Adrenal gland (tissue), 9 donors: ENCODE measurements at regions not wholly inside any gene's neighbourhood (a gene's known extent, or its start where the extent isn't known, plus 50 kb on each side); places are given as distances from the start of the nearest gene placed in this dataset.

Experiments
- DNase-seq, 7 donors: peaks; one replicate each; pipeline ENCODE4 v3.0.0-alpha.2; 2019 to 2020
- H3K27ac ChIP-seq, 5 donors: fragments of 200-600 bp; sonication (generic) in 4 of 5; 1 replicate in 3 of 5; 2 replicates in 2 of 5; pipeline versions ENCODE4 v1.5.1 to v1.8.0; 2016 to 2020; ENCODE audit warnings: mild to moderate bottlenecking in 1 of 5
- H3K27me3 ChIP-seq: fragments of 200-600 bp; 2 replicates; pipeline ENCODE4 v1.8.0; 2021
- H3K36me3 ChIP-seq, 2 donors: fragments of 200-600 bp; replicated peaks in 1 of 2; 1 replicate in 1 of 2; 2 replicates in 1 of 2; pipeline versions ENCODE4 v1.5.1 to v1.8.0; 2018 to 2022
- H3K4me1 ChIP-seq, 2 donors: fragments of 200-600 bp; replicated peaks in 1 of 2; 1 replicate in 1 of 2; 2 replicates in 1 of 2; pipeline versions ENCODE4 v1.5.1 to v1.8.0; 2018 to 2021
- H3K4me3 ChIP-seq, 4 donors: fragments of 200-600 bp; sonication (generic) in 3 of 4; one replicate each; pipeline ENCODE4 v1.5.1; 2016 to 2018
- H3K9me3 ChIP-seq, 3 donors: fragments of 200-600 bp; sonication (generic) in 1 of 3; replicated peaks in 1 of 3; 1 replicate in 2 of 3; 2 replicates in 1 of 3; pipeline versions ENCODE4 v1.5.1 to v1.8.0; 2016 to 2021
- CTCF ChIP-seq, 6 experiments: fragments of 450-650 bp in 4 of 6; fragments of 200-600 bp in 2 of 6; sonication (generic) in 1 of 6; IDR thresholded peaks; 1 replicate in 5 of 6; 2 replicates in 1 of 6; pipeline versions ENCODE4 v1.5.1 to v1.8.0; 2016 to 2021; ENCODE audit warnings: antibody characterized with exemption in 6 of 6, mild to moderate bottlenecking in 2 of 6, moderate library complexity in 1 of 6
- POLR2A ChIP-seq, 2 donors: fragments of 450-650 bp; IDR thresholded peaks; one replicate each; pipeline ENCODE4 v1.6.1; 2017; ENCODE audit warnings: antibody characterized with exemption in 2 of 2, mild to moderate bottlenecking in 2 of 2, moderate library complexity in 1 of 2
- WGBS, 4 donors: extraction: QIAGEN DNeasy Blood & Tissue Kit in 2 of 4; methylation state at CpG; one replicate each; pipeline versions ENCODE4 v1.1.5 to v1.1.7; 2013 to 2017; 5-methylcytosine and 5-hydroxymethylcytosine counted together
- intact Hi-C, 2 donors: fragments of 100-400 bp; cut with DNase I; formaldehyde crosslinking; loops; one replicate each; pipeline versions ENCODE4 v1.14.1 to v1.15.0; 2022 to 2023
- donor health status: healthy with polysubstance abuse.
- donor health status: Bipolar disorder and iron deficiency.
- donor health status: DM: yes; HTN: yes; CAD: no.
- donor health status: DM: no; HTN: no; CAD: no.
- donor health status: DM: no; HTN: no; CAD: no.

- H3K36me3 ChIP-seq, result no peaks in the 10 kb centered on the region
- H3K4me1 ChIP-seq, result no peaks in the 10 kb centered on the region
- no peaks in the 10 kb centered on the region for H3K9me3 ChIP-seq
- DNase-seq, result no peak
- H3K27ac ChIP-seq, result no peak overlapping the region
- no peaks in the 10 kb centered on the region for H3K27me3 ChIP-seq
- TF ChIP-seq POLR2A (IDR thresholded peaks at IDR 0.05) (no peak), CTCF (IDR thresholded peaks at IDR 0.05) (no peak)
- intact Hi-C loops, result no loop called here
- WGBS, 4 donors, result 67 to 82% (median 74%) methylated on average over 8 of the region's 8 CpGs
- H3K4me3 ChIP-seq, result no peak overlapping the region
Measured at GRCh38 chr17:70298929-70299531, 129.7 kb downstream of the KCNJ2 start.

DNA sequence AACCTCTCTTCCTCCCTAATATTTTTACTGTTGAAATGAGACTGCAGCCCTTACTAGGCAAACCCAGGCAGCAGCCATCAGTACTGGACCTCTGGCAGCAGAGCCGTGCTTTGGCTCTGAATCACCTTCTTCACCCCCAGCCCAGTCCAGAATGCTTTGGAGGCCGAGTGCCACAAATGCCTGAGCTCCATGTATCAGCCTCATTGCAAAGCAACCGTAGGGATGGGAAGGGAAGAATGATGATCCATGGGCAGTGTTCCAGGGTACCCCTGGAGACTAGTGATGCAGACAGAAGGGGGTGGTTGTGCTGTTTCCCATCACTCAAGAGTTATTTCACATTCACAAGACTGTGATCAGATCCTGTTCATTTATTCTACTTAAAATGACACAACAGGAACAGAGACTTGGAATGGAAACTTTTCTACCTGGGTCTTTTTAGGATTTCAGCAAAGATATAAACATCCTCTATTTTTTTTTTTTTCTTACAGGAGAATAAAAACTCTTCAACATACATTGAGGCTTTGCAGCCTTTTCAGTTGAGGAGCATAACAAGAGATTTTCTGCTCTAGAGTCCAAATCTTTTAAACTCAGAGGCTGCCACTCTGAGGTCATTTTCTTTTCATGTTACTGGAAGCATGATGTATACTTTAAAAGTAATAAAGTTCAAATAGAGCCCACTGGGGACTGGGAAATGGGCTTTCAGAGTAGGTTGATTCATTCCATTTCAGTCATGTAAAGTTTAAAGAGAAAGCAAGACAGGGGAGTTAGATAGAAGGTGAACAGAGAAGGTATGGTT, 138.3 kb downstream of the KCNJ2 start:
- no peak for DNase-seq
- H3K36me3 ChIP-seq, result no peaks in the 10 kb centered on the region
- H3K27me3 ChIP-seq, result no peaks in the 10 kb centered on the region
- H3K4me3 ChIP-seq, result no peak overlapping the region
- TF ChIP-seq POLR2A (IDR thresholded peaks at IDR 0.05), result no peak
- no peak overlapping the region for H3K27ac ChIP-seq
- H3K4me1 ChIP-seq, result no peaks in the 10 kb centered on the region
- intact Hi-C loops, result no loop called here
- WGBS, 4 donors, result 70 to 84% (median 77%) methylated on average over 3 of the region's 3 CpGs
- no peaks in the 10 kb centered on the region for H3K9me3 ChIP-seq

GRCh38 chr17:70308618-70309017, 139.3 kb downstream of the KCNJ2 start:
- intact Hi-C loops, result no loop called here
- H3K4me3 ChIP-seq, result no peak overlapping the region
- 88 to 93% (median 91%) methylated on average over 2 of the region's 2 CpGs for WGBS, 4 donors
- DNase-seq, result no peak
- H3K9me3 ChIP-seq, result no peaks in the 10 kb centered on the region
- H3K27me3 ChIP-seq, result no peaks in the 10 kb centered on the region
- TF ChIP-seq POLR2A (IDR thresholded peaks at IDR 0.05), result no peak
- no peak for TF ChIP-seq CTCF (IDR thresholded peaks at IDR 0.05)
- no peaks in the 10 kb centered on the region for H3K4me1 ChIP-seq
- no peaks in the 10 kb centered on the region for H3K36me3 ChIP-seq
- no peak overlapping the region for H3K27ac ChIP-seq

DNA sequence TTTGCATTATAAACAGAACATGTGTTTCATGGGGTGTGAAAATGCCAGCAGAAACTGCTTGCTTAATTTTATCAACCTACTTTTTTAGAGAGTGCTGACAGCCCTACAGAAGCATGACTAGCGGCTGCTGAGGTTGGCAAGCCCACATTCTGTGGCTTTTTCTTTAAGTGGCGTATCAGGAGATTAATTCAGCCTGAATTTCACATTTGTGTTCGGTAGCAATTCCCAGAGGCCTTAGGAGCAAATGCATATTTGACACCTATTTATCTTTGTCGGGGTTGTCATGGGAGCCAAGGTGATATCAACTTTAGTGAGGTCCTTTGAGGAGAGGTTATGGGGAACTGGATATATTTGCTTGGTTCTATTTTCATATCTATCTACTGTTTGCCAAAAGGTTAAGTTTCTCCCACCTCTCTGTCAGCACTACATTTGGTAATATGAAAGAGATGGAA, 140.9 kb downstream of the KCNJ2 start:
- Histone ChIP-seq H3K9me3 (no peaks in the 10 kb centered on the region), H3K36me3 (no peaks in the 10 kb centered on the region), H3K27ac (no peak overlapping the region), H3K4me1 (no peaks in the 10 kb centered on the region), H3K27me3 (no peaks in the 10 kb centered on the region), H3K4me3 (no peak overlapping the region)
- TF ChIP-seq POLR2A (IDR thresholded peaks at IDR 0.05), result no peak
- no peak for TF ChIP-seq CTCF (IDR thresholded peaks at IDR 0.05)
- intact Hi-C loops, result no loop called here
- 79 to 88% (median 84%) methylated on average over 4 of the region's 4 CpGs for WGBS, 4 donors
- no peak for DNase-seq
